ENCODE measurements at regions not wholly inside any gene's neighbourhood (a gene's known extent, or its start where the extent isn't known, plus 50 kb on each side); places are given as distances from the start of the nearest gene placed in this dataset.
A peak's percentile ranks its signal among the peaks of the same experiment; 100 is the strongest.

DNA sequence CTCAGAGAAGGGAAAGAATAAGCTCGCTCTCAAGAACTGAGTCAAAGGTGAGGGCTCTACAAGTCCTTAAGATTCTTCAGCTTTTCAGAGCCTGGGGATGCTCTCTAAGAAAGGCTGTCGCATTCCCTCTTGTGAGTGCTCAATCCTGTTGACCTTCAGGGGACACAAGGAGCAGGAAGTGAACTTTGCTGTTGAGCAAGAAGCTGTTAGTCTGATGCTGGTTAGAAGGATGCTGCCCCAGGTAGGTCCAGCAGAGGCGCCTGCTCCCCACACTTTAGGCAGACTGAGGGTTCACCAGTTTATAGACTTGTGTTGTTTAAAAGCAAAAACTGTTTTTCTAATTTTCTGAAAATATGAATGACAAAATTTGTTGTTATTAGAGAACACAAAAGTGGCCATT, 125.4 kb upstream of the SPOCK3 start:
- TF ChIP-seq USF2 (IDR thresholded peaks at IDR 0.05; ENCODE audit: low read length): no peak
- TF ChIP-seq BRCA1 (IDR thresholded peaks at IDR 0.05; ENCODE audit: low read depth, low read length): no peak
- TF ChIP-seq ATF3 (IDR thresholded peaks at IDR 0.05; ENCODE audit: insufficient read depth, low read depth, low read length): no peak
- TF ChIP-seq BACH1 (IDR thresholded peaks at IDR 0.05; ENCODE audit: low read length): no peak
- no peak for TF ChIP-seq EZH2 (IDR thresholded peaks at IDR 0.05; ENCODE audit: low read depth, low read length, severe bottlenecking)
- peak; percentile 80 for TF ChIP-seq CEBPB (IDR thresholded peaks at IDR 0.05; ENCODE audit: low read depth, low read length)
- TF ChIP-seq CTCF (IDR thresholded peaks at IDR 0.05; ENCODE audit: control extremely low read depth in 1 of 3, insufficient read depth in 1 of 3, low read depth in 1 of 3, low read length in 3 of 3): peak; percentile 27 to 58 (median 43)
- no peak for TF ChIP-seq POLR2AphosphoS5 (IDR thresholded peaks at IDR 0.05; ENCODE audit: low read depth, low read length)
- TF ChIP-seq CHD2 (IDR thresholded peaks at IDR 0.05; ENCODE audit: low read length): no peak
- TF ChIP-seq CREB1 (IDR thresholded peaks at IDR 0.05): no peak
